Astrocyte (in vitro differentiated cells and primary cell): ENCODE measurements at regions not wholly inside any gene's neighbourhood (a gene's known extent, or its start where the extent isn't known, plus 50 kb on each side); places are given as distances from the start of the nearest gene placed in this dataset.

Experiments
- DNase-seq: peaks from one replicate; pipeline ENCODE4 v3.0.0-alpha.2; 2010; ENCODE audit warnings: low read depth
- FAIRE-seq: peaks from 2 replicates; lab custom pipeline; 2011; peaks lifted over from hg19 to GRCh38; lab: Jason Lieb, UNC
- H2AFZ ChIP-seq: 2 replicates; pipeline ENCODE4 v1.6.0; 2012; ENCODE audit warnings: low read depth, low read length, inconsistent platforms
- H3K27ac ChIP-seq: 2 replicates; pipeline ENCODE4 v1.5.1; 2011; ENCODE audit warnings: low read depth, low read length, inconsistent platforms
- H3K27me3 ChIP-seq: 2 replicates; pipeline ENCODE4 v1.6.0; 2011; ENCODE audit warnings: low read length, inconsistent platforms; ENCODE audit not compliant: insufficient read depth
- H3K36me3 ChIP-seq: 2 replicates; pipeline ENCODE4 v1.5.1; 2011; ENCODE audit warnings: low read length, inconsistent platforms; ENCODE audit not compliant: insufficient read depth
- H3K4me1 ChIP-seq: 2 replicates; pipeline ENCODE4 v1.5.1; 2011; ENCODE audit warnings: low read length, inconsistent platforms; ENCODE audit not compliant: insufficient read depth
- H3K4me2 ChIP-seq: 2 replicates; pipeline ENCODE4 v1.6.0; 2012; ENCODE audit warnings: low read length, inconsistent platforms
- H3K4me3 ChIP-seq: 2 replicates; pipeline ENCODE4 v1.5.1; 2011; ENCODE audit warnings: low read depth, mild to moderate bottlenecking, low read length, inconsistent platforms; ENCODE audit not compliant: insufficient read depth
- H3K79me2 ChIP-seq: 2 replicates; pipeline ENCODE4 v1.6.0; 2012; ENCODE audit warnings: mild to moderate bottlenecking, low read length, inconsistent platforms; ENCODE audit not compliant: insufficient read depth
- H3K9ac ChIP-seq: 2 replicates; pipeline ENCODE4 v1.6.0; 2012; ENCODE audit warnings: mild to moderate bottlenecking, low read length, inconsistent platforms
- H3K9me3 ChIP-seq: 2 replicates; pipeline ENCODE4 v1.5.1; 2012; ENCODE audit warnings: low read depth, mild to moderate bottlenecking, low read length, inconsistent platforms; ENCODE audit not compliant: insufficient read depth
- H4K20me1 ChIP-seq: 2 replicates; pipeline ENCODE4 v1.6.0; 2012; ENCODE audit warnings: low read length, inconsistent platforms; ENCODE audit not compliant: insufficient read depth
- H3K27ac Mint-ChIP-seq: one replicate; pipeline ENCODE4 v1.8.0; 2021; ENCODE audit warnings: mild to moderate bottlenecking, mixed read lengths; ENCODE audit not compliant: unreplicated experiment
- H3K27me3 Mint-ChIP-seq: one replicate; pipeline ENCODE4 v1.8.0; 2021; ENCODE audit warnings: low read depth, mixed read lengths; ENCODE audit not compliant: unreplicated experiment
- H3K36me3 Mint-ChIP-seq: one replicate; pipeline ENCODE4 v1.8.0; 2021; ENCODE audit warnings: low read depth, mixed read lengths; ENCODE audit not compliant: unreplicated experiment
- H3K4me1 Mint-ChIP-seq: one replicate; pipeline ENCODE4 v1.8.0; 2021; ENCODE audit warnings: low read depth, mixed read lengths; ENCODE audit not compliant: unreplicated experiment
- H3K4me3 Mint-ChIP-seq: one replicate; pipeline ENCODE4 v1.8.0; 2021; ENCODE audit warnings: mild to moderate bottlenecking, moderate library complexity, mixed read lengths; ENCODE audit not compliant: unreplicated experiment
- H3K9me3 Mint-ChIP-seq: one replicate; pipeline ENCODE4 v1.8.0; 2021; ENCODE audit warnings: mild to moderate bottlenecking, mixed read lengths; ENCODE audit not compliant: unreplicated experiment
- CTCF ChIP-seq: IDR thresholded peaks from 2 replicates; pipeline ENCODE4 v1.5.1; 2011; ENCODE audit warnings: low read depth, mild to moderate bottlenecking, inconsistent platforms, low read length, moderate library complexity; ENCODE audit not compliant: insufficient read depth
- EZH2 ChIP-seq: IDR thresholded peaks from 2 replicates; pipeline ENCODE4 v1.6.1; 2012; ENCODE audit warnings: mild to moderate bottlenecking, low read length, inconsistent platforms; ENCODE audit not compliant: insufficient read depth

GRCh38 chr15:97627634-97628033, 332.9 kb upstream of the ARRDC4 start:
- TF ChIP-seq EZH2 = no peak
- TF ChIP-seq CTCF = no peak
- Mint-ChIP-seq H3K36me3 (no peaks in the 10 kb centered on the region), H3K27me3 (no peaks in the 10 kb centered on the region), H3K27ac (no peak overlapping the region), H3K4me1 (no peaks in the 10 kb centered on the region), H3K9me3 (no peaks in the 10 kb centered on the region), H3K4me3 (no peak overlapping the region)
- no peak overlapping the region for H3K27ac ChIP-seq
- FAIRE-seq = no peak
- H3K9me3 ChIP-seq = no peaks in the 10 kb centered on the region
- no peaks in the 10 kb centered on the region for H3K4me1 ChIP-seq
- no peaks in the 10 kb centered on the region for H3K36me3 ChIP-seq
- H4K20me1 ChIP-seq = no peaks in the 10 kb centered on the region
- no peak overlapping the region for H3K4me2 ChIP-seq
- H3K27me3 ChIP-seq = no peaks in the 10 kb centered on the region
- no peaks in the 10 kb centered on the region for H3K79me2 ChIP-seq
- H2AFZ ChIP-seq = no peak overlapping the region
- no peak for DNase-seq
- no peak overlapping the region for H3K9ac ChIP-seq
- no peak overlapping the region for H3K4me3 ChIP-seq

- Mint-ChIP-seq H3K4me3 (no peak overlapping the region), H3K9me3 (no peaks in the 10 kb centered on the region), H3K27ac (no peak overlapping the region), H3K36me3 (no peaks in the 10 kb centered on the region), H3K4me1 (no peaks in the 10 kb centered on the region), H3K27me3 (peaks cover 2% of the 10 kb centered on the region)
- H3K36me3 ChIP-seq = no peaks in the 10 kb centered on the region
- no peak for FAIRE-seq
- H3K79me2 ChIP-seq = no peaks in the 10 kb centered on the region
- H3K27ac ChIP-seq = no peak overlapping the region
- no peaks in the 10 kb centered on the region for H3K9me3 ChIP-seq
- H3K9ac ChIP-seq = no peak overlapping the region
- no peak for DNase-seq
- H4K20me1 ChIP-seq = no peaks in the 10 kb centered on the region
- no peak for TF ChIP-seq EZH2
- TF ChIP-seq CTCF = no peak
- no peak overlapping the region for H3K4me2 ChIP-seq
- H3K27me3 ChIP-seq = no peaks in the 10 kb centered on the region
- no peak overlapping the region for H2AFZ ChIP-seq
- H3K4me3 ChIP-seq = no peak overlapping the region
- H3K4me1 ChIP-seq = no peaks in the 10 kb centered on the region
Observed at GRCh38 chr15:97645758-97646157, 314.7 kb upstream of the ARRDC4 start.

- Histone ChIP-seq H3K9me3 (no peaks in the 10 kb centered on the region), H3K27me3 (no peaks in the 10 kb centered on the region), H2AFZ (no peak overlapping the region), H3K27ac (no peak overlapping the region), H3K79me2 (no peaks in the 10 kb centered on the region), H4K20me1 (no peaks in the 10 kb centered on the region), H3K4me1 (no peaks in the 10 kb centered on the region), H3K4me3 (no peak overlapping the region), H3K36me3 (no peaks in the 10 kb centered on the region), H3K9ac (no peak overlapping the region), H3K4me2 (no peak overlapping the region)
- no peaks in the 10 kb centered on the region for H3K9me3 Mint-ChIP-seq
- peaks cover 2% of the 10 kb centered on the region for H3K4me1 Mint-ChIP-seq
- FAIRE-seq (no peak), DNase-seq (no peak)
- no peak overlapping the region for H3K4me3 Mint-ChIP-seq
- no peak overlapping the region for H3K27ac Mint-ChIP-seq
- H3K36me3 Mint-ChIP-seq = no peaks in the 10 kb centered on the region
- peaks cover 16% of the 10 kb centered on the region for H3K27me3 Mint-ChIP-seq
- no peak for TF ChIP-seq EZH2
- no peak for TF ChIP-seq CTCF
Observed at GRCh38 chr15:97648728-97649127, 311.8 kb upstream of the ARRDC4 start.
